Right atrium auricular region (tissue), 2 donors: ENCODE measurements at regions not wholly inside any gene's neighbourhood (a gene's known extent, or its start where the extent isn't known, plus 50 kb on each side); places are given as distances from the start of the nearest gene placed in this dataset.

Experiments
- DNase-seq: peaks from one replicate; pipeline ENCODE4 v3.0.0-alpha.2; 2019; ENCODE audit warnings: low spot score
- H3K27ac ChIP-seq, 2 donors: fragments of 200-600 bp; sonication (generic); 1 replicate in 1 of 2; 2 replicates in 1 of 2; pipeline ENCODE4 v1.5.1; 2016 to 2019
- H3K27me3 ChIP-seq, 2 donors: fragments of 200-600 bp; sonication (generic); one replicate each; pipeline versions ENCODE4 v1.5.1 to v1.6.0; 2017 to 2019
- H3K36me3 ChIP-seq: fragments of 200-600 bp; sonication (generic); one replicate; pipeline ENCODE4 v1.5.1; 2016
- H3K4me1 ChIP-seq, 2 donors: fragments of 200-600 bp; sonication (generic); one replicate each; pipeline versions ENCODE4 v1.5.1 to v1.6.0; 2017 to 2019
- H3K4me3 ChIP-seq, 2 donors: fragments of 200-600 bp; sonication (generic); 1 replicate in 1 of 2; 2 replicates in 1 of 2; pipeline ENCODE4 v1.5.1; 2017 to 2019; ENCODE audit warnings: mild to moderate bottlenecking in 1 of 2, moderate library complexity in 1 of 2
- H3K9me3 ChIP-seq, 2 donors: fragments of 200-600 bp; sonication (generic); one replicate each; pipeline ENCODE4 v1.5.1; 2019
- TF ChIP-seq, protein P1 (sequence below), 2 donors: fragments of 200-600 bp; sonication (generic); IDR thresholded peaks; one replicate each; pipeline ENCODE4 v1.5.1; 2019; ENCODE audit warnings: antibody characterized with exemption in 2 of 2

- DNase-seq = no peak
- Histone ChIP-seq H3K36me3 (no peaks in the 10 kb centered on the region), H3K9me3 (no peaks in the 10 kb centered on the region), H3K4me3 (no peak overlapping the region), H3K27ac (no peak overlapping the region), H3K4me1 (no peaks in the 10 kb centered on the region), H3K27me3 (no peaks in the 10 kb centered on the region)
- TF ChIP-seq, protein P1, sequence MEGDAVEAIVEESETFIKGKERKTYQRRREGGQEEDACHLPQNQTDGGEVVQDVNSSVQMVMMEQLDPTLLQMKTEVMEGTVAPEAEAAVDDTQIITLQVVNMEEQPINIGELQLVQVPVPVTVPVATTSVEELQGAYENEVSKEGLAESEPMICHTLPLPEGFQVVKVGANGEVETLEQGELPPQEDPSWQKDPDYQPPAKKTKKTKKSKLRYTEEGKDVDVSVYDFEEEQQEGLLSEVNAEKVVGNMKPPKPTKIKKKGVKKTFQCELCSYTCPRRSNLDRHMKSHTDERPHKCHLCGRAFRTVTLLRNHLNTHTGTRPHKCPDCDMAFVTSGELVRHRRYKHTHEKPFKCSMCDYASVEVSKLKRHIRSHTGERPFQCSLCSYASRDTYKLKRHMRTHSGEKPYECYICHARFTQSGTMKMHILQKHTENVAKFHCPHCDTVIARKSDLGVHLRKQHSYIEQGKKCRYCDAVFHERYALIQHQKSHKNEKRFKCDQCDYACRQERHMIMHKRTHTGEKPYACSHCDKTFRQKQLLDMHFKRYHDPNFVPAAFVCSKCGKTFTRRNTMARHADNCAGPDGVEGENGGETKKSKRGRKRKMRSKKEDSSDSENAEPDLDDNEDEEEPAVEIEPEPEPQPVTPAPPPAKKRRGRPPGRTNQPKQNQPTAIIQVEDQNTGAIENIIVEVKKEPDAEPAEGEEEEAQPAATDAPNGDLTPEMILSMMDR (IDR thresholded peaks at IDR 0.05) = no peak
Measured at GRCh38 chr11:25741886-25742285, 590.0 kb upstream of the ANO3 start.

DNA sequence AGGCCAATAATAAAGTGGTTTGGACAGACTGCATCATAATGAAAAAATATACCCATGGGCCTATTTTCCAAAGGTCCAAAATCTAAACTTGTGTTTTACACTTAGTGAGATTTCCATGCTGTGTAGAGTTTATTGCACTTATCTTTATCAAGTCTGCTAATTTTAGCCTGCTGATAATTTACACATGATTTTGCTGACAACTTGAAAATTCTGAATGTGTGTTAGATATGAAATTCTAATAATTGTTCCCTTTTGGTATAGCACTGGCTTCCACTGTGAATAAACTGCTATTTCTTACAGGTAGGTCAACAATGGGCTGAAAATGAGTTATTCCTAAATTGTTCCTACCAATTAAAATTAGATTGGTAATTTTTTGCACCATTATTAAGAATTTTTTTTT is 589.1 kb upstream of the ANO3 start:
- no peaks in the 10 kb centered on the region for H3K36me3 ChIP-seq
- no peaks in the 10 kb centered on the region for H3K27me3 ChIP-seq
- TF ChIP-seq, protein P1 (IDR thresholded peaks at IDR 0.05) = no peak
- H3K4me1 ChIP-seq = no peaks in the 10 kb centered on the region
- no peak for DNase-seq
- no peaks in the 10 kb centered on the region for H3K9me3 ChIP-seq
- H3K27ac ChIP-seq = no peak overlapping the region
- no peak overlapping the region for H3K4me3 ChIP-seq

- no peak for DNase-seq
- no peaks in the 10 kb centered on the region for H3K4me1 ChIP-seq
- no peaks in the 10 kb centered on the region for H3K9me3 ChIP-seq
- no peaks in the 10 kb centered on the region for H3K36me3 ChIP-seq
- TF ChIP-seq, protein P1 (IDR thresholded peaks at IDR 0.05) = no peak
- no peak overlapping the region for H3K4me3 ChIP-seq
- no peak overlapping the region for H3K27ac ChIP-seq
- H3K27me3 ChIP-seq = no peaks in the 10 kb centered on the region
Measured at GRCh38 chr11:25755381-25755780, 576.5 kb upstream of the ANO3 start.

GRCh38 chr11:25755918-25756584 is 575.9 kb upstream of the ANO3 start:
- no peak for DNase-seq
- Histone ChIP-seq H3K4me1 (no peaks in the 10 kb centered on the region), H3K36me3 (no peaks in the 10 kb centered on the region), H3K27me3 (no peaks in the 10 kb centered on the region), H3K9me3 (no peaks in the 10 kb centered on the region), H3K27ac (no peak overlapping the region), H3K4me3 (no peak overlapping the region)
- TF ChIP-seq, protein P1 (IDR thresholded peaks at IDR 0.05) = no peak

GRCh38 chr11:25758145-25758661 is 573.7 kb upstream of the ANO3 start:
- Histone ChIP-seq H3K27me3 (no peaks in the 10 kb centered on the region), H3K4me3 (no peak overlapping the region), H3K4me1 (no peaks in the 10 kb centered on the region), H3K27ac (no peak overlapping the region), H3K36me3 (no peaks in the 10 kb centered on the region), H3K9me3 (peaks cover 0 to 5% of the 10 kb centered on the region in 2 donors)
- DNase-seq = no peak
- TF ChIP-seq, protein P1 (IDR thresholded peaks at IDR 0.05) = no peak
